ENCODE measurements at regions not wholly inside any gene's neighbourhood (a gene's known extent, or its start where the extent isn't known, plus 50 kb on each side); places are given as distances from the start of the nearest gene placed in this dataset.

- H4K5ac ChIP-seq (ENCODE audit: low read depth, low read length) = no peak overlapping the region
- H3K79me1 ChIP-seq (ENCODE audit: low read depth in 1 of 2, low read length in 2 of 2) = no peaks in the 10 kb centered on the region
- H3K14ac ChIP-seq (replicated peaks; ENCODE audit: low read depth, low read length) = no peak overlapping the region
- intact Hi-C loops (cut with micrococcal nuclease) = no loop called here
- no peak overlapping the region for H2AK9ac ChIP-seq (replicated peaks; ENCODE audit: low read depth, low read length, poor library complexity)
- no peak overlapping the region for H2AFZ ChIP-seq (replicated peaks; ENCODE audit: low read length, poor library complexity)
- H2BK15ac ChIP-seq (ENCODE audit: low read depth, low read length) = no peak overlapping the region
- no peaks in the 10 kb centered on the region for H3K9me3 ChIP-seq (ENCODE audit: control insufficient read depth, insufficient read depth, low read length)
- H3K9me1 ChIP-seq (ENCODE audit: insufficient read depth, low read length) = no peaks in the 10 kb centered on the region
- DNase-seq (no peak), ATAC-seq (ENCODE audit: low read depth) (no peak)
- no CpG with 5 or more reads among the region's 2 CpGs for WGBS, 2 experiments (ENCODE audit: extremely low coverage in 2 of 2, insufficient read length in 1 of 2)
- no peak overlapping the region for H3K9ac ChIP-seq (ENCODE audit: low read depth, low read length)
- H2BK20ac ChIP-seq (ENCODE audit: low read depth, low read length) = no peak overlapping the region
- no peak overlapping the region for H2BK5ac ChIP-seq (ENCODE audit: low read depth, low read length, poor library complexity, severe bottlenecking)
- POLR2A ChIA-PET (ENCODE audit: unreplicated experiment) = no interaction called here
- BruUV-seq (replicated peaks) = no TSS peak
- H3K4me3 ChIP-seq (ENCODE audit: insufficient read depth, low read depth, low read length) = no peak overlapping the region
- H3K23ac ChIP-seq (ENCODE audit: low read depth, low read length) = no peak overlapping the region
- H3K36me3 ChIP-seq (ENCODE audit: control insufficient read depth, insufficient read depth, low read length) = no peaks in the 10 kb centered on the region
- H3K4ac ChIP-seq (ENCODE audit: low read depth, low read length) = no peak overlapping the region
- no peaks in the 10 kb centered on the region for H3K27me3 ChIP-seq (ENCODE audit: control insufficient read depth, insufficient read depth, low read length)
- no peak overlapping the region for H3K27ac ChIP-seq (ENCODE audit: insufficient read depth, low read length)
- H3K4me2 ChIP-seq (ENCODE audit: low read depth, low read length) = no peak overlapping the region
- no peaks in the 10 kb centered on the region for H3K4me1 ChIP-seq (ENCODE audit: control insufficient read depth, insufficient read depth, low read length)
- H3K18ac ChIP-seq (ENCODE audit: low read depth, low read length) = no peak overlapping the region
- TF ChIP-seq FOS (IDR thresholded peaks at IDR 0.05; ENCODE audit: low read depth, low read length) (no peak), MAFK (IDR thresholded peaks at IDR 0.05; ENCODE audit: low read depth, low read length) (0 out of 2 replicates have a peak, but pooled peaks have one; percentile 5), RFX5 (IDR thresholded peaks at IDR 0.05; ENCODE audit: low read depth, low read length) (no peak)
- H4K8ac ChIP-seq (ENCODE audit: low read depth in 2 of 2, low read length in 2 of 2) = no peak overlapping the region
- H3K56ac ChIP-seq (ENCODE audit: extremely low read depth, insufficient read depth, low read length) = no peak overlapping the region
- no peaks in the 10 kb centered on the region for H4K20me1 ChIP-seq (ENCODE audit: insufficient read depth, low read length)
- no peak overlapping the region for H2AK5ac ChIP-seq (ENCODE audit: low read depth, low read length)
- dilution Hi-C loops (cut with HindIII; ENCODE audit: low sequenced_read_pairs, unreplicated experiment) = no loop called here
- H2BK120ac ChIP-seq (ENCODE audit: low read depth, low read length) = no peak overlapping the region
- CTCF ChIA-PET = interaction anchor here (0.5 kb wide), 1 partner anchor 58 kb away, joined by 6 read pairs; no protein-coding TSS in a partner anchor
- no peak overlapping the region for H4K91ac ChIP-seq (ENCODE audit: insufficient read depth, low read depth, low read length)
- in situ Hi-C loops (cut with MboI; ENCODE audit: low sequenced_read_pairs) = no loop called here
Observed at GRCh38 chr14:56716705-56717104, 93.6 kb downstream of the OTX2 start.

Measured in IMR-90 (cell line).